UCSD-AML1 (cell line): ENCODE measurements at regions not wholly inside any gene's neighbourhood (a gene's known extent, or its start where the extent isn't known, plus 50 kb on each side); places are given as distances from the start of the nearest gene placed in this dataset.
"Not testable (repeated sequence)": the region's sequence is repeated elsewhere in the genome, so short reads cannot be mapped to it uniquely, and the experiment has no call there.

Source experiments
- DNase-seq: peaks from one replicate; lab custom pipeline; 2025; ENCODE audit not compliant: unreplicated experiment; lab: John Stamatoyannopoulos, UW

GRCh38 chr2:145801210-145801609 lies 1281.3 kb upstream of the ZEB2 start:
- no peak for DNase-seq

- no peak for DNase-seq
Observed at GRCh38 chr2:145800151-145801091, 1280.5 kb upstream of the ZEB2 start.

- no peak for DNase-seq
Observed at GRCh38 chr2:145799595-145800108, 1279.7 kb upstream of the ZEB2 start.

GRCh38 chr2:145798419-145798818 lies 1278.5 kb upstream of the ZEB2 start:
- DNase-seq = no peak

GRCh38 chr2:145797692-145798091 lies 1277.8 kb upstream of the ZEB2 start:
- no peak for DNase-seq

GRCh38 chr2:145792745-145793144 lies 1272.8 kb upstream of the ZEB2 start:
- DNase-seq = no peak

GRCh38 chr2:145789636-145790035 lies 1269.7 kb upstream of the ZEB2 start:
- no peak for DNase-seq

- DNase-seq = not testable (repeated sequence)
Observed at GRCh38 chr2:145787597-145788361, 1267.9 kb upstream of the ZEB2 start.

- not testable (repeated sequence) for DNase-seq
Observed at GRCh38 chr2:145782607-145783006, 1262.7 kb upstream of the ZEB2 start.

- no peak for DNase-seq
Observed at GRCh38 chr2:145777914-145778313, 1258.0 kb upstream of the ZEB2 start.

- no peak for DNase-seq
Observed at GRCh38 chr2:145777297-145777696, 1257.4 kb upstream of the ZEB2 start.

- DNase-seq = no peak
Observed at GRCh38 chr2:145775591-145775990, 1255.7 kb upstream of the ZEB2 start.

GRCh38 chr2:145771525-145771924 lies 1251.6 kb upstream of the ZEB2 start:
- DNase-seq = no peak

- no peak for DNase-seq
Observed at GRCh38 chr2:145769011-145769716, 1249.2 kb upstream of the ZEB2 start.

GRCh38 chr2:145765874-145766273 lies 1246.0 kb upstream of the ZEB2 start:
- no peak for DNase-seq

- no peak for DNase-seq
Observed at GRCh38 chr2:145764631-145765030, 1244.7 kb upstream of the ZEB2 start.

- no peak for DNase-seq
Observed at GRCh38 chr2:145760781-145761649, 1241.1 kb upstream of the ZEB2 start.

- no peak for DNase-seq
Observed at GRCh38 chr2:145759228-145759915, 1239.5 kb upstream of the ZEB2 start.

- DNase-seq = no peak
Observed at GRCh38 chr2:145757503-145758246, 1237.8 kb upstream of the ZEB2 start.
